Loucy (cell line): ENCODE measurements at regions not wholly inside any gene's neighbourhood (a gene's known extent, or its start where the extent isn't known, plus 50 kb on each side); places are given as distances from the start of the nearest gene placed in this dataset.

Source experiments
- H2AFZ ChIP-seq: fragments of 200-600 bp; sonication (generic); 2 replicates; pipeline ENCODE4 v1.6.0; 2016; ENCODE audit warnings: antibody characterized with exemption, mild to moderate bottlenecking, low read length, moderate library complexity
- H3F3A ChIP-seq: fragments of 200-600 bp; 2 replicates; pipeline ENCODE4 v1.6.0; 2016; ENCODE audit warnings: antibody characterized with exemption, low read depth, mild to moderate bottlenecking
- H3K27me3 ChIP-seq: fragments of 200-600 bp; sonication (generic); 2 replicates; pipeline ENCODE4 v1.6.1; 2014; ENCODE audit warnings: low read length, mild to moderate bottlenecking; ENCODE audit not compliant: insufficient read depth, poor library complexity, severe bottlenecking
- H3K36me3 ChIP-seq: fragments of 200-600 bp; sonication (generic); 2 replicates; pipeline ENCODE4 v1.6.1; 2016; ENCODE audit warnings: low read length; ENCODE audit not compliant: insufficient read depth
- H3K4me1 ChIP-seq: fragments of 200-600 bp; sonication (generic); 2 replicates; pipeline ENCODE4 v1.5.1; 2014; ENCODE audit warnings: low read length, mild to moderate bottlenecking; ENCODE audit not compliant: insufficient read depth, poor library complexity, severe bottlenecking
- H3K4me2 ChIP-seq: fragments of 200-600 bp; sonication (generic); 2 replicates; pipeline ENCODE4 v1.6.0; 2014; ENCODE audit warnings: antibody characterized with exemption, low read length, low read depth, mild to moderate bottlenecking; ENCODE audit not compliant: poor library complexity, severe bottlenecking
- H3K4me3 ChIP-seq: fragments of 200-600 bp; sonication (generic); 2 replicates; pipeline ENCODE4 v1.5.1; 2014; ENCODE audit warnings: low read length, mild to moderate bottlenecking, mixed read lengths; ENCODE audit not compliant: poor library complexity, severe bottlenecking
- H3K79me2 ChIP-seq: fragments of 200-600 bp; sonication (generic); 2 replicates; pipeline ENCODE4 v1.6.1; 2014; ENCODE audit warnings: low read length; ENCODE audit not compliant: insufficient read depth
- H3K9ac ChIP-seq: fragments of 200-600 bp; sonication (generic); 2 replicates; pipeline ENCODE4 v1.6.0; 2014; ENCODE audit warnings: mild to moderate bottlenecking, low read depth, low read length, moderate library complexity; ENCODE audit not compliant: poor library complexity, severe bottlenecking
- H3K9me2 ChIP-seq: fragments of 200-600 bp; sonication (generic); replicated peaks from 2 replicates; pipeline ENCODE4 v1.6.1; 2016; ENCODE audit warnings: low read depth, low read length, mixed read lengths
- H3K9me3 ChIP-seq: fragments of 200-600 bp; sonication (generic); 2 replicates; pipeline ENCODE4 v1.6.1; 2014; ENCODE audit warnings: mild to moderate bottlenecking, antibody characterized with exemption, low read length, low read depth; ENCODE audit not compliant: insufficient read depth
- H4K20me1 ChIP-seq: fragments of 200-600 bp; sonication (generic); 2 replicates; pipeline ENCODE4 v1.6.0; 2014; ENCODE audit warnings: antibody characterized with exemption, low read length, mild to moderate bottlenecking; ENCODE audit not compliant: insufficient read depth, poor library complexity, severe bottlenecking
- CTCF ChIP-seq: fragments of 200-600 bp; sonication (generic); conservative IDR thresholded peaks from 2 replicates; pipeline ENCODE4 v1.5.1; 2014; ENCODE audit warnings: mild to moderate bottlenecking, antibody characterized with exemption, low read length
- EZH2phosphoT487 ChIP-seq: fragments of 200-600 bp; IDR thresholded peaks from 2 replicates; pipeline ENCODE4 v1.6.1; 2018; ENCODE audit warnings: antibody characterized with exemption, mild to moderate bottlenecking, moderate library complexity, borderline replicate concordance

- Histone ChIP-seq H3K79me2 (no peaks in the 10 kb centered on the region), H3K36me3 (no peaks in the 10 kb centered on the region), H3K27me3 (no peaks in the 10 kb centered on the region), H3K4me3 (no peak overlapping the region), H2AFZ (no peak overlapping the region), H3K4me2 (no peak overlapping the region), H3K4me1 (no peaks in the 10 kb centered on the region), H4K20me1 (no peaks in the 10 kb centered on the region), H3K9me2 (no peaks in the 10 kb centered on the region), H3F3A (no peaks in the 10 kb centered on the region), H3K9me3 (peaks cover 9% of the 10 kb centered on the region; the same call in 1 of the 2 replicates), H3K9ac (no peak overlapping the region)
- TF ChIP-seq CTCF = no peak
- TF ChIP-seq EZH2phosphoT487 = no peak
Observed at GRCh38 chr14:104302794-104303405, 164.5 kb downstream of the KIF26A start.

GRCh38 chr14:104303705-104304425, 165.5 kb downstream of the KIF26A start:
- no peak for TF ChIP-seq CTCF

GRCh38 chr14:104304451-104305351, 166.3 kb downstream of the KIF26A start:
- Histone ChIP-seq H3K4me2 (no peak overlapping the region), H3K9ac (no peak overlapping the region), H3K36me3 (no peaks in the 10 kb centered on the region), H4K20me1 (no peaks in the 10 kb centered on the region), H2AFZ (no peak overlapping the region), H3K4me3 (no peak overlapping the region), H3K9me3 (peaks cover 13% of the 10 kb centered on the region; the same call in 1 of the 2 replicates), H3K27me3 (no peaks in the 10 kb centered on the region), H3K79me2 (no peaks in the 10 kb centered on the region), H3K9me2 (no peaks in the 10 kb centered on the region), H3F3A (no peaks in the 10 kb centered on the region), H3K4me1 (no peaks in the 10 kb centered on the region)
- TF ChIP-seq CTCF = no peak
- TF ChIP-seq EZH2phosphoT487 = no peak

More at GRCh38 chr14:104303705-104304425, 165.5 kb downstream of the KIF26A start:
- Histone ChIP-seq H3K79me2 (no peaks in the 10 kb centered on the region), H3K4me3 (no peak overlapping the region), H3K4me2 (no peak overlapping the region), H3K9me2 (no peaks in the 10 kb centered on the region), H2AFZ (no peak overlapping the region), H3F3A (no peaks in the 10 kb centered on the region), H3K36me3 (no peaks in the 10 kb centered on the region), H3K4me1 (no peaks in the 10 kb centered on the region), H3K9ac (no peak overlapping the region), H3K9me3 (peaks cover 11% of the 10 kb centered on the region; the same call in 1 of the 2 replicates), H3K27me3 (no peaks in the 10 kb centered on the region), H4K20me1 (no peaks in the 10 kb centered on the region)
